ENCODE measurements at regions not wholly inside any gene's neighbourhood (a gene's known extent, or its start where the extent isn't known, plus 50 kb on each side); places are given as distances from the start of the nearest gene placed in this dataset.

- no peak for DNase-seq (ENCODE audit: low spot score, unreplicated experiment)
- TF ChIP-seq, protein P1, sequence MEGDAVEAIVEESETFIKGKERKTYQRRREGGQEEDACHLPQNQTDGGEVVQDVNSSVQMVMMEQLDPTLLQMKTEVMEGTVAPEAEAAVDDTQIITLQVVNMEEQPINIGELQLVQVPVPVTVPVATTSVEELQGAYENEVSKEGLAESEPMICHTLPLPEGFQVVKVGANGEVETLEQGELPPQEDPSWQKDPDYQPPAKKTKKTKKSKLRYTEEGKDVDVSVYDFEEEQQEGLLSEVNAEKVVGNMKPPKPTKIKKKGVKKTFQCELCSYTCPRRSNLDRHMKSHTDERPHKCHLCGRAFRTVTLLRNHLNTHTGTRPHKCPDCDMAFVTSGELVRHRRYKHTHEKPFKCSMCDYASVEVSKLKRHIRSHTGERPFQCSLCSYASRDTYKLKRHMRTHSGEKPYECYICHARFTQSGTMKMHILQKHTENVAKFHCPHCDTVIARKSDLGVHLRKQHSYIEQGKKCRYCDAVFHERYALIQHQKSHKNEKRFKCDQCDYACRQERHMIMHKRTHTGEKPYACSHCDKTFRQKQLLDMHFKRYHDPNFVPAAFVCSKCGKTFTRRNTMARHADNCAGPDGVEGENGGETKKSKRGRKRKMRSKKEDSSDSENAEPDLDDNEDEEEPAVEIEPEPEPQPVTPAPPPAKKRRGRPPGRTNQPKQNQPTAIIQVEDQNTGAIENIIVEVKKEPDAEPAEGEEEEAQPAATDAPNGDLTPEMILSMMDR (IDR thresholded peaks at IDR 0.05; ENCODE audit: unreplicated experiment), result no peak
- Mint-ChIP-seq H3K4me3 (ENCODE audit: low read depth) (no peak overlapping the region), H3K4me1 (ENCODE audit: low read depth) (peaks cover 2% of the 10 kb centered on the region), H3K27me3 (peaks cover 32% of the 10 kb centered on the region), H3K27ac (no peak overlapping the region), H3K36me3 (ENCODE audit: insufficient read depth) (no peaks in the 10 kb centered on the region), H3K9me3 (ENCODE audit: low read depth) (no peaks in the 10 kb centered on the region)
Measured at GRCh38 chr11:115739878-115740277, 235.7 kb upstream of the CADM1 start.

DNA sequence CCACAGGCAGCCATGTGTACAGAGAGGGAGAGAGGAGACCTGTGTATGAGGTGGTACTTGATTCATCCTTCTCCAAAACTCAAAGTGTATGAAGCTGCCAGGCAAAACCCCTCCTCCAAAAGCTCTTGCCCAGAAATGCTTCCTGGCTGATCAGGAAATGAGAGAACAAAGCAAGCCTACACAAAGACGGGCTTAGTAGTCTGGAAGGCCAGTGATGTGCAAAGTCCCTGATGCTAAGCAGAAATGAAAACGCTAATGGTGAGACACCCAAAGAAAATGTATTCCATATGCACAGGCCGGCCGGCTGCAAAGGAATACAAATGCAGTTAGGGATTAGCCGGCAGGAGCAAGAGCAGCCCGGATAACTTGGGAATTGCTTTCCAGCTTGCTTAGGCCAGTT lies 234.9 kb upstream of the CADM1 start:
- H3K4me3 Mint-ChIP-seq (ENCODE audit: low read depth), result no peak overlapping the region
- H3K9me3 Mint-ChIP-seq (ENCODE audit: low read depth), result no peaks in the 10 kb centered on the region
- peaks cover 29% of the 10 kb centered on the region for H3K27me3 Mint-ChIP-seq
- H3K27ac Mint-ChIP-seq, result no peak overlapping the region
- no peak for DNase-seq (ENCODE audit: low spot score, unreplicated experiment)
- peaks cover 2% of the 10 kb centered on the region for H3K4me1 Mint-ChIP-seq (ENCODE audit: low read depth)
- H3K36me3 Mint-ChIP-seq (ENCODE audit: insufficient read depth), result no peaks in the 10 kb centered on the region
- TF ChIP-seq, protein P1 (IDR thresholded peaks at IDR 0.05; ENCODE audit: unreplicated experiment), result no peak

DNA sequence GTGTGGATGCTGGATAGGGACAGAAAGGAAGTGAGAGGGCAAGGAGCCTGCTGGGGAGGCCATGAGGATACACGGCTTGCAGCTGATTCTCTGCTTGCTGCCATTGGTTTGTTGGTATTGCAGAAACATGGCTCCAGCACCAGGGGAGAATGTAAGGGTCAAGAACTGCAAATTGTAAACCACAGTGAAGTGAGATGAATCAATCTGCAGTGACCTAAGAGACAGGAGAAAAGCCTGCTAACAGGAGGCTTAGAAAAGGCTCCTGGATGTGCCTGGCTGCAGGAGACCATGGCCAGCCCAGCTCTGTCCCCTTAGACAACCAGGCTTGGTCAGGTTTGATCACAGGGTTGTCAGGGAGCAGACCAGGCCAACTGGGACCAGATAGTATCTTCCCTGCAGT lies 233.7 kb upstream of the CADM1 start:
- no peaks in the 10 kb centered on the region for H3K36me3 Mint-ChIP-seq (ENCODE audit: insufficient read depth)
- no peaks in the 10 kb centered on the region for H3K9me3 Mint-ChIP-seq (ENCODE audit: low read depth)
- no peak overlapping the region for H3K4me3 Mint-ChIP-seq (ENCODE audit: low read depth)
- peaks cover 22% of the 10 kb centered on the region for H3K27me3 Mint-ChIP-seq
- no peak for DNase-seq (ENCODE audit: low spot score, unreplicated experiment)
- H3K27ac Mint-ChIP-seq, result no peak overlapping the region
- H3K4me1 Mint-ChIP-seq (ENCODE audit: low read depth), result peaks cover 2% of the 10 kb centered on the region
- TF ChIP-seq, protein P1 (IDR thresholded peaks at IDR 0.05; ENCODE audit: unreplicated experiment), result no peak

GRCh38 chr11:115736146-115736545 lies 231.9 kb upstream of the CADM1 start:
- no peak overlapping the region for H3K27ac Mint-ChIP-seq
- no peaks in the 10 kb centered on the region for H3K4me1 Mint-ChIP-seq (ENCODE audit: low read depth)
- DNase-seq (ENCODE audit: low spot score, unreplicated experiment), result no peak
- TF ChIP-seq, protein P1 (IDR thresholded peaks at IDR 0.05; ENCODE audit: unreplicated experiment), result no peak
- H3K4me3 Mint-ChIP-seq (ENCODE audit: low read depth), result no peak overlapping the region
- H3K36me3 Mint-ChIP-seq (ENCODE audit: insufficient read depth), result no peaks in the 10 kb centered on the region
- no peaks in the 10 kb centered on the region for H3K9me3 Mint-ChIP-seq (ENCODE audit: low read depth)
- H3K27me3 Mint-ChIP-seq, result peaks cover 18% of the 10 kb centered on the region

DNA sequence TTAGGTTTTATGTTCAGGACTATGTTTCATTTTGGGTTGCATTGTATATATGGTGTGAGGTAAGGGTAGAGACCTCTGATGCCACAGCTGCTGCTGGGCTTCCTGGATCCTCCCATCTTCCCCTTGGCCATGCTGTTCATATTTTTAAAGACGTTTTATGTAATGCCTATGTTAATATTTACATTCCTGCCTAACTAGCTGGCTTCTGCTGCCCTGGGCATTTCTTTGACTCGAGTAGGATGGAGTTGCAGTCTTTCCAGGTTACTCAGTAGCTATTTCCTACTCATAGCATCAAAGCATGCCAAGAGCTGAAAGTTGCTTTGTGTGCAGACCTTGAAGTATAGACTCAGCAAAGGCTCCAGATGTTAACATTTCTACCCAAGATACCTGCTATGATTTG lies 220.5 kb upstream of the CADM1 start:
- H3K27ac Mint-ChIP-seq, result no peak overlapping the region
- no peak for DNase-seq (ENCODE audit: low spot score, unreplicated experiment)
- H3K4me3 Mint-ChIP-seq (ENCODE audit: low read depth), result no peak overlapping the region
- H3K27me3 Mint-ChIP-seq, result peaks cover 37% of the 10 kb centered on the region
- peaks cover 23% of the 10 kb centered on the region for H3K4me1 Mint-ChIP-seq (ENCODE audit: low read depth)
- H3K9me3 Mint-ChIP-seq (ENCODE audit: low read depth), result peaks cover 6% of the 10 kb centered on the region
- TF ChIP-seq, protein P1 (IDR thresholded peaks at IDR 0.05; ENCODE audit: unreplicated experiment), result no peak
- H3K36me3 Mint-ChIP-seq (ENCODE audit: insufficient read depth), result peaks cover 3% of the 10 kb centered on the region

Measured in progenitor cell of endocrine pancreas (in vitro differentiated cells).